Inflammatory macrophage (primary cell): ENCODE measurements at regions not wholly inside any gene's neighbourhood (a gene's known extent, or its start where the extent isn't known, plus 50 kb on each side); places are given as distances from the start of the nearest gene placed in this dataset.
"Not testable (repeated sequence)": the region's sequence is repeated elsewhere in the genome, so short reads cannot be mapped to it uniquely, and the experiment has no call there.

Source experiments
- DNase-seq, 2 donors: peaks; one replicate each; pipeline ENCODE4 v3.0.0-alpha.2; 2020 to 2022

DNA sequence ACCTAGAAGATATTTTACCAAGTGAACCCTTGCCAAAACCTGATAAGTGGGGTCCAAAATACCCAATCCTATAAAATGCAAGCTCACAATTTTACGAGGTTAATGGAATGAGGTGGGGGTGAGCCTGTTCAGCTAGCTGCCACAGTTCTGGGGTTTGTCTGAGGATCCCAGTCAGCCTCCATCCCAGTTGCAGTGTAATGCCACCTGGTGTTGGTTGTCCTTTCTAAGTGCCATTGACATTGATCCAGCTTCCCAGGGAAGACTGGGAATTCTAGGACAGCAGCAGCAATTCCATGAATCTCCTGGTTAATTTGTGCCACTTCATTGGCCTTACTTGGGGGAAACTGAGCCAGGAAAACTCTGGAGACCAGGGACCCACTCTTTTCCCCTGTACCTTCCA is 298.3 kb downstream of the RWDD3 start:
- no peak for DNase-seq

DNA sequence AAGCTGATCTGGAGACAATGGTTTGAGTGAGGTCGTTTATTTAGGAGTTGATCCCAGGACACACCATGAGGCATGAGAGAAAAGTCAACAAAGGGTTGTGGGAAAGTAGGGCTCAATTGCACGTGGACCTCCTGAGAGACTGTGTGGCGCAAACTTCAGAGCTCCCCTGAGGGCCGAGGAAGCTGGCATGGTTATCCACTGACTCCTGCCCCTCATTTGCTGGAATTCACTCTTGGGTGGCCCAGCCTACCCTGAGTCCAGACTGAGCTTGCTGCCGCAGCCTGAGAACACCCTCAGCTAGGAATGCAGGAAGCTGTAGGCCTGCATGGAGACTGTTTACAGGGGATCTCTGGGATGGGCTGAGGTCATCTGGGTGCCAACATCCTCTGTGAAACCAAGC is 301.0 kb downstream of the RWDD3 start:
- no peak for DNase-seq

DNA sequence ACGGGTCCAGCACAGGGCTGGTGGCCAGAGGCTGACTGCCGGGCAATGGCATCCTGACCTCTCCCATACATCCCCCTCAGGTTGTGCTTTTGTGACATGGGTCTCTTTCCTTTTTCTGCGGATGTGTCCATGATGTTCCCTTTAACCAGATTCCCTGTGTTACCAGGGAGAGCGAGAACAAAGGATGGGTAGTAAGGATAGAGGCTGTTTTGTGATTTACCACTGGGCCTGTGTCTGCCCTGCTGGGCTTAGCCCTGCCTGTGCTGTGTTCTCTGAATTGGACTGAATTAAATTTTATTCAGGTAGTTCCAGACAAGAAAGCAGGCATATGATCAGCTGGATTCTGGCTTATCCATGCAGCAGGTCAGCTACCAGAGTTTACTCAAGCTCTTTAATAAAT is 301.6 kb downstream of the RWDD3 start:
- DNase-seq: no peak

DNA sequence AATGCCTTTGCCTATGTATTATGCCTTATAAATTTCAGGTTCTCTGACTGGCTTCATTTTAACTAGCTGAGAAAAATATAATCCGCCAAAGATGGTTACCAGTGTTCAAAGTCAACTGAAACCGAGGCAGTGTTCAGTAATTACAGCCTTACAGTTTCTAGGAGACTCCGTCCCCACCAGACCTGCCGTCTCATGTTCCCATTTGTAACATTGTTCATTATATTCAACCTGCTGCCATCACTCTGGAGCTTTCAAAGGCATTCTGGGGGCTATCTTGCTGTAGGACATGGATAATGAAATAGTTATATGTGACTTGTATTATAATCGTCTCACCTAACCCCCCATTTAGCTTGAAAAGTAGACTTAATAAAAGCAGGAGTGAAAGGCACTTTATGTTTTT is 302.5 kb downstream of the RWDD3 start:
- DNase-seq: no peak

DNA sequence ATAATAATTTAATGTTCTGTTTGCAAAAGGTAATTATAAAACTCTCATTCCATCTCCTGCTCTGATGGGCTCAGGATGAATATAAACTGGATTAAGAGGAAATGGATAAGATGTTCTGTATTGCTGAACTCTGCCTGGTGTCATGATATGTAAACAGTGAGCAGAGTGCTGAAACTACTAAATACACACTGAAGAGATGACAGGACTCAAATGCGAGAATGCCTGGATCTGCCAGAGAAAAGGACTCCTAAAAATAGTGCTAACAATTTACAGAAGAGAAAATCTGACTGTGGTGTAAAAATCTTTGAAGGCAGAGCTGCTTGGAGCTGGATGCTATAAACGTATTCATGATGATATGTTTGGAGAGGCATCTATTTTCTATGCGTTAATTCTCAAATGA is 303.2 kb downstream of the RWDD3 start:
- DNase-seq: no peak

DNA sequence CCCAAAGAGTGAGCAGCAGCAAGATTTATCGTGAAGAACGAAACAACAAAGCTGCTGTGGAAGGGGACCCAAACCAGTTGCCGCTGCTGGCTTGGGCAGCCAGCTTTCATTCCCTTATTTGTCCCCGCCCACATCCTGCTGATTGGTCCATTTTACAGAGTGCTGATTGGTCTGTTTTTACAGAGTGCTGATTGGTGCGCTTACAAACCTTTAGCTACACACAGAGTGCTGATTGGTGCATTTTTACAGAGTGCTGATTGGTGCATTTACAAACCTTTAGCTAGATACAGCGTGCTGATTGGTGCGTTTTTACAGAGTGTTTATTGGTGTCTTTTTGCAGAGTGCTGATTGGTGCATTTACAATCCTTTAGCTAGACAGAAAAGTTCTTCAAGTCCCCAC is 304.2 kb downstream of the RWDD3 start:
- not testable (repeated sequence) for DNase-seq

DNA sequence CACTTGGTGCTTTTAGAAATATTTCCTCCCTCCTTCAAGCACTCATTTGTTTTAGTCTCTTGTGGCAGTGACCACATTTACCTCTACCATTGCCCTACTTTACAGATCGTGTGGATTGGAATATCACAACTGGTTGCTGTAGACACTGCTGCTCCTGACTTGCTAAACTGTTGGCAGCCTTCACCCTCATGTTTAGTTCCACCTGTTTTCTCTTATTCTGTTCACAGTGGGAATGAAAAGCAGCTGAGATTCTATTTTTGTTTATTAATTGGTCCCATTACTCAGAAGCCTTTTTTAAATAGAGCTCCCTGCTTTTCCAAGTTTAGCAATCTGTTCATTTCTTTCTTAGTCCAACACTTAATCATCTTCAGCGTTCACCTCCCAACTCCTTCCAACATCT is 308.9 kb downstream of the RWDD3 start:
- no peak for DNase-seq

DNA sequence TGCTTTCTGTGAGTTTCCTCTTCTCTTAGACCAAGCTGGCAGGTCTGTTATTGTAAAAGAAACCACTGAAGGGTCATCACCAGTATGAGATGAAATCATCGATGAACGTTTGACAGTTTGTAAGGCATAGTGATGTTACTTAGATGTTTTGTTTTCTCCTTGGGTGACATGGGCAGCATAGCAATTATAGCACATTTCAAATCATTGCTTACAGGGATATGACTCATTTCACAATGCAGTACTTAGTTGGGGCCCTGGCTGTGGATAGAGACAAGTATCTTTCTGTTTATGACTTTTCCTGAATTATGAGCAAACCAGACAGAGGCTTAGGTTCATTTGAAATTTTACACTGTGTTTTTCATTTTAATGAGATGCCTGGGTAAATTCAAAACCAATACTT is 313.0 kb downstream of the RWDD3 start:
- no peak for DNase-seq

DNA sequence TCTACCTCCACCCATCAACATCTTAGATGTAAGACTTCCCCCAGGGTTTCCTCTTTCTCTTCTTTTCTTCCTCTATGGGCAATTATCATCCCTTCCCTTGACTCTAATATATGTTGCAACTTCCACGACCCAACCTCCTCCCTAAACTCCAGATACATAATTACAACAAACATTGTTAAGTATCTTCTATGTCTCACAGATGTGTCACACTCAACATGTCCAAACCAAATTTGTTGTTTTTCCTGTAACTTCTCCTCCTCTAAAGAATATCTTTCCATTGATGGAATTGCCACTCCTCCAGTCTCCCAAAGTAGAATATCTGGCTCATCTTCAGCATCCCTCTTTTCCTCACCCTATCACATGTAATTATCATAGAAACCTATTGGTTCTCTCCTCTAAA is 314.2 kb downstream of the RWDD3 start:
- no peak for DNase-seq

DNA sequence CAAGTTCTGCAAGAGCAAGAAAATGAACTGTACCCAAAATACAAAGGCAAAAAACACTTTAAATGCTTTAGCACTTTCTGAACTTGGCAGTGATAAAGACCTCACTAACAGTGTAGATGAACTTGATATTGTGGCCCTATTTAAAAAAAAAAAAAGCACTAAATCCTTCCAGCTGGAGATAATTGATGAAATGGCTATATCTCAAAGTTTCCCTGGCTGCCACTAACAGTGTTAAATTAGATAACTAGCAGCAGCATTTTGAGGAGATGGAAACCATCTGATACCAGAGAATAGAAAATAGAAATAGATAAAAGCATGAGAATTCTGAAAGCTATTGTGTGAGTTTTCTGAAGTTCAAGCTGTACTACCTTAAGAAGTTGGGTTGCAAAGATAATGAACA is 317.2 kb downstream of the RWDD3 start:
- DNase-seq: no peak

DNA sequence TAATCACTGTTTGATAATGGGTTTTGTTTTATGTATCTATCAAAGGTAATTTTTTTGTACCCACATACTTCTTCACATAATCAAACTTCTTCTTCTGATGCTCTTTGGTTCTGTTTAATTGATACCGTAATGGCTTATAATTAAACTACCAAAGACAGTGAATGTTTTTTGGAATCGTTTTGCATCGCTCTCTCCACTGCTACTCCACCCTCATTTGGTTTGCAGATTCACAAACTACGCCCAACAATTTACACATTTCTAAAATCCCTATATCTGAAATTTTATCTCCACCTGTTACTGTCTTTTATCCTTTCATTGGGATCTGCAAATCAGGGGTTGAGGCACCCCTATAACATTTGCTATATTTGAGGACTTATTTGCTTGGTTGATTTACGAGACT is 319.6 kb downstream of the RWDD3 start:
- no peak for DNase-seq

DNA sequence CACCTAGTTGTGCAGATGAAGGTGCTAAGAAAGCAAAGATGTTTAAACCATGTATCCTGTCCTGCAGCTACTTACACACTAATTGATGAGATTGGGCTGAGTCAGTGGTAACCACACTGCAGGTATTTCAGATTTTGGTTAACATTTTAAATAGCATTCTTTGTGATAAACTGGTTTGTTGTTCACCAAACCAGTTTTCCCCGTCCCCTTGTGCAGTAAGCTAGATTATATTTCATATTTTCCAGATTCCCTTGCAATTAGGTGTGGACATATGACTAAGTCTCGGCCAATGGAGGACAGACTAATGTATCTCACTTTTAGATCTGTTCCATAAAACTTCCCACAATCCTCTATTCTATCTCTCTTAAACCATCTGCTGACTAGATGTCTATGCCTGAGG is 320.4 kb downstream of the RWDD3 start:
- no peak for DNase-seq

DNA sequence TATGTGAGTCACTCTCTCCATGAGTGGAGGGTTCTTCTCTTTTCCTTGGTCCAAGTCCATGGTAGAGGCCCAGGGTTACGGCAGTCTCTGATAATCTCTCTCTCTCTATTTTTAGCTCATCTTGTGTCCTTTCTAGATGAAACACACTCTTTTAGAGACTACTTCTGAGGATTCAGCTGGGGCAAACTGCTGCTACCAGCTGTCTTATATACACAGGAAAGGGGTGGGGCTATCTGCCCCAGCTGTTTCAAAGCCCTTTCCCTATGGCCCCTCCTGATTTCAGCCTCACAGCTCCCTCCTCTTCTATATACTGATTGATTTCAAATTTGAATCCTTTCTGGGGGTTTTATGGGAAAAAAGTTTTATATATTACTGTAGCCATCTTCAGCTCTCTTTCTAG is 324.8 kb downstream of the RWDD3 start:
- DNase-seq: no peak

DNA sequence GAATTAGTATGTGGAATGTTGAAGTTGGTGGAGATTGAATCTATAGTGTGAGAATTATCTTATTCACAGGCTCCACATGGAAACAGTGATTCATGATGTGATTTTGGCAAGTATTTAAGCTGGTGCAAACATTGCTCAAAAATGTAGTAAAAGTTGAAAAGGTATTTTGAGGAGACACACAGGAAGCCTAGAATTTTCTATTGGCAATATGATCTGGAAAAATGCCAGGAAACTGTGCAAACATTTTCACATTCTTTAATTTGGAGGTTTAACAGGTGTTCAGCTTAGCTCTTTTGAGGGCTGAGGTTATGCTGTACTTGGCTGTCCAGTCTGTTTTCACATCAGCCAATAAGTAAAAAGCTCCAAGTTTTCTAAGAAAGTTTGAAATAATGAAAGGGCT is 327.3 kb downstream of the RWDD3 start:
- no peak for DNase-seq

DNA sequence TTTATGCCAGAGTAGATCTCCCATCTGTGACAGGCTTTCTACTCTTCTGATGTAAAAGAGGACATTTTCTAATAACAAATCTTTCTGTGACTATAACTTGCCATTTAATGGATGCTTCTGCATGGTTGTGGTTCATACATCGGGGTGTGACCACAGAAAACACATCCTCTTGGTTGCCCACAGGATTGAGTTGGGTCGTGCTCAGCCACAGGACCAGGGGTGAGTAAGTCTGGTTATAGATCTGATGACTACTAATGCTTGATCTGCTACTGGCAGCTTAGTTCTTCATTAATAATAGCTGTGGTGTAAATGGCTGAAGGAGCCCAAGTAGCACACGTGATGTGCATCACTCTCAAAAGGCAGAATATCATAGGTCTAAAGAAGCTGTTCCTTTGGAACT is 328.2 kb downstream of the RWDD3 start:
- DNase-seq: no peak

DNA sequence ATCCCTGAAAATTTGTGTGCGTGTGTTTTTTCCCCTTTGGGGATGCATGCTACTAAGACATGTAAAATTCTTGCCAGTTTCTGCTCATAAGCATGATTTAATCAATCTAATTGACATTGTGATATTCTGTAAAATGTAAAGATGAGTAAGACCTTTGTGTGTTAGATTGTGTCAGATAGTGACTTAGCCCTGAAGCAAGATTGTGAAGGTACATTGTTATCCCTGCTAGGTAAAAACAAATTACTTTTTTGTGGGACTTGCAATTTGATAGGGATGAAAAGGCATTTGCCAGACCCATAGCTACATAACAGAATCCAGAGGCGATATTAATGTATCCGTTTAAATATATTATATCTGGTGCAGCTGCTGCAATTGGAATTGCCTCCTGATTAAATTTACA is 338.0 kb downstream of the RWDD3 start:
- no peak for DNase-seq

DNA sequence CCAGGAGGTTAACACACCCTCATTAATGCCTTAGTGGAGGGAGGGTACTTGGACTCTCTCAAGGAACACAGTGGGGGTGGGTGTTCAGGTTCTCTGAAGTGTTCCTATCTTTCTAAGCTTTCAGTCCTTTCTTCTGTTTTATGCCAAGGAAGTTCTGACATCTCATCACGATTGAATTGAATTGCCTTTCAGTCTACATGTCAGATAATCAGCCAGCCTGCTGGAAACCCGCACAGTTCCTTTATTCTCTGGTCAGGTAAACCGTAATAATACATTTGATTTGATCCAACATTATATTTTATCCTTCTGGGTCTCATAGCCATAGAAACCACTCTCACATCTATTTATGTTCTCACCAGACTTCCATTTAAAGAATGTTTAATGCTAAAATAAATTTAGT is 339.0 kb downstream of the RWDD3 start:
- no peak for DNase-seq

DNA sequence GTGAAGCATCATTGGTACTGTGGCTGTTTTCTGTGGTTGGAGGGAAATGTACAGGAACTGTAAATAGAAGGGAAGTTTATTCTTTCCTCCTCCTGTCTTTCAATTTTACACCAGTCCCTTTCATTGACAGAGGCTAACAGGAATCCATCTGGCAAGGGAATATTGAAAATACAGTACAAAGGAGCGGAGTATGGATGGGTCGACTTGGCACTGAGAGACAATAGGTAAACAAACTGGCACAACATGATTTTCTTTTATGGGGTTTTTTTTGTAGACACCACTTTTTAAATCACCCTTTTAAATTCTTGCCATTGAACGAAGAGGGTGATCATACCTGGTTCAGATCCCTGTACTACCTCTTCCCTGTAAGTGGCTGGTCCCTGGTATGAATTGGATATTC is 341.3 kb downstream of the RWDD3 start:
- DNase-seq: no peak

DNA sequence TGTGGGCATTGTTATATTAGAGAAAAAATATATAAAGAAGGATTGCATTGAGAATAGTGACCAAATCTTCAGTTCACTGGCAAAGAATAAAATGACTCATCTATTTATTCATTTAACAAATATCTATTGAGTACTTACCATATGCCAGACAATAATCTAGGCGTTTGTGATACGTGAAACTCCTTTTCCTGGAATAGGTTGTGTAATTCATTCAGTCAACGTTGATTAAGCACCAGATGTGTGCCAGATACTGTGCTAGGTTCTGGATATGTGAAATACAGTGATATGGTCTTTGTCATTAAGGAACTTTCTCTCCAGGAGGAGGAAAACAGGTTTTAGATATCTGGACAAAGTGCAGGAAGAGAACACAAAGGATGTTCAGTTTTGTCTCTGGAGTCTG is 344.5 kb downstream of the RWDD3 start:
- DNase-seq: no peak

DNA sequence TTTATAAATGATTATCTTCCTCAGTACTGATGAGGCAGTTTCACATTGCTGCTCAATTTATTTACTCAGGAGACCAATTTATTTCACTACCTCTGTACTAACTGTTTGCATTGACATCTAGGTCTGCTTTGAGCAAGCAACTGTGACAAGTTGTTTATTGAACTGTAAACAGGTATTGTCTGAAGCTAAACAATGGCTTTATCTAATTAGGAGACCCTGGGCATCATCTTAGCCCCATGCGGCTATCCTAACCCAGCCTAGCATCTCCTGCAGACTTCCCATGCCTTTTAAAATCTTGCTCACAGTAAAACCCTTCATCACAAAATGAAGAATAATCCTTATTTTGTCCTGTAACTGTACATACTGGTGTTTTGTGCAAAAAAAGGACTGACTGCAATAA is 348.2 kb downstream of the RWDD3 start:
- no peak for DNase-seq

DNA sequence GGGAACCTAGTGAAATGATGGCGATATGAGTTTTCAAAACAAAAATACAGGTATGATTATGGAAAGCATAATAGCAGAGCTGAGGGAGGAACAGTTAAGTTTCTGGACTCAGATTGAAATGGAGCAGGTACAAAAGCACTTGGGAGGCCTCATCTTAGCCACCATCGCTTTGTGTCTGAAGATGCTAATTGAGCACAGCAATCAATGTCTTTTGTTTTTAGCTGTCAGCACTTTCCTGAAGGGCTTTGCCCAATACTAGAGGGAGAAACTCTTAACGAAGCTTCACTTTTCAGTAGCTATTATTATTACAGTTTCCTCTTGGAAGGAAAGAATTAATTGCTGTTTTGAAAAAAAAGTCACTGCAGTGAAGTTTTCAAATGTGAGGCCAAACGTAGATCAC is 348.7 kb downstream of the RWDD3 start:
- no peak for DNase-seq

DNA sequence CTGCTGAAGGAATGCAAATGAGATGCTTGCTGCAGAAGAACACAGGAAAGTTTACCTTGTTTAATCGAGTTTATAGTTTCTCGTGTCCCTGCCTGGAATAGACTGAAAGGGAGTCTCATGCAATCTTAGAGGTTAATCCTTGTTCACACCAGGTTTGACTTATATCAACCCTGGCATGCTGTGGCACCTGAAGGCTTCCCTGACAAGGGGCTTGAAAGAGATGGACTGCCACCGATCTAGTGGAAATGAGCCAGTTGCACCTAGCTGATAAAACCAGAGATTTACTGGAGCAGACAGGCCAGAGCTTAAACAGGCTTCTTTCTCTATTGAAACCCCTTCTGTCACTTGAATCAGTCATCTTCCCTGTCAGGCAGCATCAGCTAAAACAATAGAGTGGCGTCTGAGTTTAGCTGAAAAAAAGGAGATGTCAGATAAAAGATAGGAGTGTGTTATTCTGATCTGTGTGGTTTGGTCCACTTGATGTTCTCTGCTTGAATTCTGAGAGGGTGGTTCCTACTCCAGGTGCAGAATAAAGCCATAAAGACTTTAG is 349.7 kb downstream of the RWDD3 start:
- no peak for DNase-seq

DNA sequence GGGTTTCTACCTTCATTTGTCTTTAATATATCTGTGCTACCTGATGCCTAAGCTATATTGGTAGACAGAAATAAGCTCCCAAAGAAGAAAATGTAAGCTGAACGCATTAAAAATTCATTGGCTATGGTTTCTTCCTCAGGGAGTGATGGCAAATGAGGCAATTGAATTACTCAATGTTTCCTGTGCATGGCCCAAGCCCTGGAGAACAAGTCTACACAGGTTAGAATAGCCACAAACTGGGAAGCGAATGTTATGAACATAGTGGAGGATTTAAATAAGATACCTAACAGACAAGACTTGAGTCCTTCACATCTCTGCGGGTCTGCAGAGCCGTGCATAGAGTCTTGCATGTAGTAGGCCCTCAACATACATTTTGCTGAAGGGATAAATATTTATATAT is 350.3 kb downstream of the RWDD3 start:
- no peak for DNase-seq

DNA sequence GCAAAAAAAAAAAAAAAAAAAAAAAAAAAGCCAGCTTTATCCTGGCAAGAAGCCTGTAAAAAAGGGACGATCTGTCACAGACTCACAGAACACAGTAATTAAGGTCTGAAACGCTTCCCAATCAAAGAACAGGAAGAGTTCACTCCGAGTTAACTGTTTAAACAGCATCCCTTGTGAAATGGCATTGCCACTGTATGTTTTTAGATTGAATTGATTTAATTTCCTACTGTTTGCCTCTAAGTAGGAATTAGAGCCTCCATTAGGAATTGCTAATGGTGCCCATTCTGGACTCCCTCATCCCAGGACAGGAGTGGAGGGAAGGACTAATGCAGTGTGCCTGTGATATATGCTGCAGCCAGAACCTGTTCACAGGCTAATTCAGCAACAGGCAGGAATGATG is 370.8 kb downstream of the RWDD3 start:
- no peak for DNase-seq

DNA sequence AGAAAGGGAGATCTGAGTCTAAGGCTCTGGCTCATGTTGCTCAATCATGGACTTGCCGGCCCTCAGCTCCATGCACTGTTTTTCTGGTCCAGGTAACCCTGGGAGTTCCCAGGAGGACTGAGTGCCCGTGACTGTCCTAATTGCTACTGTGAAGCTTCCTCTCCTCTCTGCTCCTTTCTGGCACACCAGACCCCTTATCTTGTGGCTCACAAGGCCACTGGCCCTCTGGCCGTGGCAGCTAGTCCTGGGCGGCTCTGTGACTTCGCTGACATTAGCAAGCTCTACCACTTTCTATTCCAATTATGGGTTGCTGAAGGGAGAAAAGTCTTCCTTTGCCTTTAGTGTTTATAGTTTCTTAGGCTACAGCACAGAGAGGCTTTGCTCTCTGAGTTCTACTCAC is 380.2 kb downstream of the RWDD3 start:
- no peak for DNase-seq

DNA sequence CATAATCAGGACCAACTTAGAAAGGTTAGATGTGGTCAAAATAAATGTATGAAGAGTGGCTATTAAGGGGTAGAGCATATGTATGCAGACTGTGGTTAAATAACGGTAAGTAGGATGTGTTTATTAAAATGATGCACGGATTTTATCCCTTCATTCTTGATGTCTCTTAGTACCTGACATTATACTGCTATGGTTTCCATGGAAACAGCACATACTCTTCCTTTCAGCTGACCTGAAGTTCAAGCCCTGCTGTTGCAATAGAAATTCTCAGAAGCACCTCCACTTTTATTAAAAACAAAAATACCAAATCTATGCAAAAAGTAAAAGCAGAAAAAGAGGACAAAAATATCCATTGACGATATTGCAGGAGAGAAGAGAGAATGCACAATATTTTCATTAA is 381.4 kb downstream of the RWDD3 start:
- DNase-seq: no peak
